HG03095 (cell line): ENCODE measurements at regions not wholly inside any gene's neighbourhood (a gene's known extent, or its start where the extent isn't known, plus 50 kb on each side); places are given as distances from the start of the nearest gene placed in this dataset.
"Not testable (repeated sequence)": the region's sequence is repeated elsewhere in the genome, so short reads cannot be mapped to it uniquely, and the experiment has no call there.

Source experiments
- ATAC-seq: cut with Tn5 transposase; IDR thresholded peaks from one replicate; pipeline ENCODE4 v1.9.1; 2021; ENCODE audit warnings: moderate library complexity; ENCODE audit not compliant: unreplicated experiment

DNA sequence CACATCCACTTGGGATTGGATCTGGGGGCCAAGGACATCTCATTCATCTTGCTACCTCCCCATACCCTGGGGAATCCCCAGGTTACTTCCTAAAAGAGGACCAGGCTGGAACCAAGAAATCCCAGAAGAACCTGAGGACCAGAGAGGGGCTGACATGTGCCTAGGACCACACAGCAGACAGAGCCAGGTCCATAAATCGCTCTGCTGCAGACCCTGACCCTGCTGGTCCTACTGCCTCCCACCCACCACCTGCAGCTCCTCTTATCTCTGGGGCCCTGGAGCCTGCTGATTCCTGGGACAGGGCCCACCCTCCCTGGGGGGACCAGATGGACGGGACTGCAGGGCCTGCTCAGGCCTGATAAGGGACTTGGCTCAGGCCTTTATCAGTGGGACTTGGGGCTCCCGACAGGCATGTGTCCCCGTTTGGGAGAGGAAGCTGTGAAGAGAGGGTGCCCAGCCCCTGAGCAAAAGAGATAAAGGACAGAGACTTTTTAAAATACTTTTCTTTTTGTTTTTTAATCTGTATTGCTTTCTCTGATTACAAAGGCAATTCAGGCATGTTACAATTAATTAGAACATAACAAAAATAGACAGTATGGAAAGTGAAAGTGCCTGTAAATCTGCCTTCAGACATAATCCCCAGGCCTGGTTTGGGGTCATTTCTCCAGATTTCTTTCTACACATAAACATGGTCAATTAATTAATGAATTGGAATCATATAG lies 101.3 kb upstream of the LARP1 start:
- ATAC-seq: no peak

- no peak for ATAC-seq
These were observed 101.8 kb upstream of the LARP1 start for GRCh38 chr5:154653418-154653763.

- no peak for ATAC-seq
These were observed 102.3 kb upstream of the LARP1 start for GRCh38 chr5:154652746-154653417.

DNA sequence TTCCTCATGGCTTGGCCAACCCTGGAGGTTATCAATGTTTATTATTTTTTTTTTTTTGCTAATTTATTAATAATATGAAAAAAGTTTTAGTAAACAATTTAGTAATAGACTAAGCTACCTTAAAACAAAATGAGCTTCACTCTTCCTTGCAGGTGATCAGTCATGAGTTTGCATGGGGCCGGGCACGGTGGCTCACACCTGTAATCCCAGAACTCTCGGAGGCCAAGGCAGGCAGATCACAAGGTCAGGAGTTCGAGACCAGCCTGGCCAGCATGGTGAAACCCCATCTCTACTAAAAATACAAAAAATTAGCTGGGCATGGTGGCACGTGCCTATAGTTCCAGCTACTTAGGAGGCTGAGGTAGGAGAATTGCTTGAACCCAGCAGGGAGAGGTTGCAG lies 103.4 kb upstream of the LARP1 start:
- ATAC-seq: not testable (repeated sequence)

- ATAC-seq: no peak
These were observed 106.5 kb upstream of the LARP1 start for GRCh38 chr5:154648706-154649105.

DNA sequence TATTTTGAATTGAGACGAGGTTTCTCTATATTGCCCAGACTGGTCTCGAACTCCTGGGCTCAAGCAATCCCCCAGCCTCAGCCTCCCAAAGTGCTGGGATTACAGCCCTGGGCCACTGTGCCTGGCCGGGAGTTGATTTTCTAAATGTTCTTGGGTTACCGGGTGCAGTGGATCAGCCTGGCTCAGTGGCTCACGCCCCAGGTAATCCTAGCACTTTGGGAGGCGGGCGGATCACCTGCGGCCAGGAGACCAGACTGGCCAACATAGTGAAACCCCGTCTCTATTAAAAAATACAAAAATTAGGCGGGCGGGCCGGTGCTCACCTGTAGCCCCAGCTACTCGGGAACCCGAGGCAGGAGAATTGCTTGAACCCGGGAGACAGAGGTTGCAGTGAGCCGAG lies 106.9 kb upstream of the LARP1 start:
- no peak for ATAC-seq

DNA sequence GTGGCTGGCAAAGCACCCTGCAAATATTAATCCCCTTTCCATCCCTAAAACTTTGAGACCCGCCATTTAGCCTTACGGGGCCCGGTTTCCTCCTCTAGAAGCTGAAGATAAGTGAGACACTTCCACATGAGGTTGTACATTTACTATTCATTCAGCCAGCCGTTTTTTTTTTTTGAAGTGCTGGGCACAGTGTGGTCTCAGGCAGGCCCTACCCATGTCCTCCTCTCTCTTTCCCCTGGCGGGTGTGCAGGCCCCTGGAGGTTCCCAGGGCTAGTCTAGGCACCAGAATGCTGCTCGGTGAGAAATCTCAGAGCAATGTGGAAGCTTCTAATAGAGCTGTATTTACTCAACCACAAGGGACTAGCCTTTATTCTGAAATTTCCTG lies 107.4 kb upstream of the LARP1 start:
- no peak for ATAC-seq

DNA sequence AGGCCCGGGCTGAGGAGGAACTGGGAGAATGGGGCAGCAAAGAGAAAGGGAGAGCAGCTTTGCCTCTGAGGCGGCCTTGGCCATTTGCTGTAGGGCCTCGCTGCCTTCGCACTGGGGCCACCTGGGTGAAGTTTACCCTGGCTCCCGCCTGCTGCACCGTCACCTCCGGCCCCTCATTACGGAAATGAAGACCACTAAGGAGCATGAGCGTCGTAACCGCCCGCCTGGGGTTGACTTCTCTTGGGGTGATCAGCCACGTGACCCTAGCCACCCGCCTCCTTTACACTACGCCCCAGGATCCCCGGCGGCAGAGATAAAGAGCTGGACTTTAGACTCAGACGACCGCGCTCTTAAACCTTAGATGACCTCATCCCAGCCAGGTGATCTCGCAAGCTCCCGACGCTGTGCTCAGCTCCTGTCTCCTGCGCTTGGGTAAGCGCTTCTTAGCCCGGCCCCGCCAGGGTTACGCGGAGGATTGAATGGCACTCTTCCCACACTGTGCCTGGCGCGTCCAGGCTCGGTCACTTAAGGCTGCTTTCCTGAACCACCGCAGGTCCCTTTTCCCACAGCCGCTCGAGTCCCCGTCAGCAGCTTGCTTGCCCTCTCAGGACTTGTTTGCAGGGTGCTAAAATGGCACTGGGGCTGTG lies 107.9 kb upstream of the LARP1 start:
- no peak for ATAC-seq

DNA sequence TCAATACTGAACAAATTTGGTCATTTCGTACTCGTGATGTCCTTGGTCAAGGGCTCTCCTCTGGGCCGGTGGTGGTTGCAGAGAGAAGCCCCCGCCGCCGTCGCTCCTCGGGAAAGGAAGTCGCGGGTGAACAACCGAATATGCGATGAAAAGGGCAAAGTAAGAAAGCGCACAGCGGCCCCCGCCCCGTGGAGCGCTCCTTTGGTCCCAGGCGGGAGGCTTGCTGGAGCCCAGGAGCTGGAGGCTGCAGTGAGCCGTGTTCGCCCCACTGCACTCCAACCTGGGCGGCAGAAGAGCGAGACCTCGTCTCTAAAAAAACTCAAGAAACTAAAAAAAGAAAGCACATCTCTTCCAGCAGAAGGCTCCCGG lies 108.4 kb upstream of the LARP1 start:
- ATAC-seq: no peak

- no peak for ATAC-seq
These were observed 110.3 kb upstream of the LARP1 start for GRCh38 chr5:154644745-154645411.

DNA sequence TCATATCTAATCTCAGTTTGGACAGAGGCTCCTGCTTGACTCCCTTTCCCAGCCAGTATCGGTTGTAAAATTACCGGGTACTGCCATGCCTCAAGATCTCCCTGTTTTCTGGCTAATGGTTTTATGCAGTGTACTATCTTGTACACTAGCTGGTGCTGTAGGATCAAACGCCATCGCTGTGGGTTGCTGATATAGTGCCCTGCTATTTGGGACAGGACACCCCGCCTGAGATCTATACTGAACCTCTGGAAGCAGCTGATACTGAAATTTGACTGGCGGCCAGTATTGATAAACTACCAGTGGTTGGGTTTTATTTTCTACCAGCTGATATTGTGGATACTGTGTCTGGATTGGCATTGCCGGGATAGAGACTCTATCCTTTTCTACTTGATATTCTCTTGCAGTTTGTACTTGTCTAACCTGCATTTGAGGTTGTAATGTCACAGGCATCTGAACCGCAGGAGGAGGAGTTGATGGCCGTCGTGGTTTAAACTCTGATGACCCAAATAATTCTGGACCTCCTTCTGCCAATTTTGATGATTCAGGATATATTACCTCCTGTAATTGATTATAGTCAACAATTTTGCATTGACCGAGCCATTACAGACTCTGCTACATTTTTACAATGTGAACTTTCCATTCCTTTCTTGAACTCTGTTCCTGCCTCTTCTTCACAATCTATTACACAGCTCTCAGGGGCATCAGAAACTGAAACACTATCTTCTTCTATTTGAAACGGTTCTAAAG lies 112.5 kb upstream of the LARP1 start:
- no peak for ATAC-seq

DNA sequence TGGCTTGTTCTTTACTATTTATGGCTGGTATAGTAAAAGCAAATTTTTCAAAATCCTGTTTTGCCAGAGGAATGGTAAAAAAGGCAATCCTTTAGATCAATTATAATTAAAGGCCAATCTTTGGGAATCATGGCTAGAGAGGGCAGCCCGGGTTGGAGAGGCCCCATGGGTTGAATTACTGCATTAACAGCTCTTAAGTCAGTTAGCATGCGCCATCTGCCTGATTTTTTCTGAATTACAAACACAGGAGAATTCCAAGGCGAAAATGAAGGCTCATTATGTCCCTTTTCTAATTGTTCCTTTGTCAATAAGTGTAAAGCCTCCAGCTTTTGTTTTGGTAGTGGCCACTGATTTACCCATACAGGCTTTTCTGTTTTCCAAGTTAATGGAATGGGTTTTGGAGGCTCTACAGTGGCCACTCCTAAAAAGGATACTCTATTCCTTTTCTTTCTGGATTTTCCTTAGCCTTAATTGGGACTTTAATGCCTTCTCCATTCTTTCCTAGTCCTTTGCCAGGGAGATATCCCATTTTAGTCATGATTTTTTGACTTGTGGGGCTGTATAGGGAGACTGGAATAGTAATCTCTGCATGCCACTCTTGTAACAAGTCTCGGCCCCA lies 114.9 kb upstream of the LARP1 start:
- ATAC-seq: not testable (repeated sequence)

GRCh38 chr5:154636786-154637185 lies 118.4 kb upstream of the LARP1 start:
- ATAC-seq: not testable (repeated sequence)

DNA sequence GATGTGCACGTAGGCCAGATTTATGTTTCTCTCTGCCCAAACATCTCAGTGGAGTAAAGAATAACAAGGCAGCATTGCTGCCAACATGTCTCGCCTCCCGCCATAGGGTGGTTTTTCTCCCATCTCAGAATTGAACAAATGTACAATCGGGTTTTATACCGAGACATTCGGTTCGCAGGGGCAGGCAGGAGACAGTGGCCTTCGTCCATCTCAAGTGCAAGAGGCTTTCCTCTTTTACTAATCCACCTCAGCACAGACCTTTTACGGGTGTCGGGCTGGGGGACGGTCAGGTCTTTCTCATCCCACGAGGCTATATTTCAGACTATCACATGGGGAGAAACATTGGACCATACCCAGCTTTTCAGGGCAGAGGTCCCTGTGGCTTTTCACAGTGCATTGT lies 118.9 kb upstream of the LARP1 start:
- not testable (repeated sequence) for ATAC-seq

GRCh38 chr5:154633744-154634143 lies 121.4 kb upstream of the LARP1 start:
- ATAC-seq: not testable (repeated sequence)

DNA sequence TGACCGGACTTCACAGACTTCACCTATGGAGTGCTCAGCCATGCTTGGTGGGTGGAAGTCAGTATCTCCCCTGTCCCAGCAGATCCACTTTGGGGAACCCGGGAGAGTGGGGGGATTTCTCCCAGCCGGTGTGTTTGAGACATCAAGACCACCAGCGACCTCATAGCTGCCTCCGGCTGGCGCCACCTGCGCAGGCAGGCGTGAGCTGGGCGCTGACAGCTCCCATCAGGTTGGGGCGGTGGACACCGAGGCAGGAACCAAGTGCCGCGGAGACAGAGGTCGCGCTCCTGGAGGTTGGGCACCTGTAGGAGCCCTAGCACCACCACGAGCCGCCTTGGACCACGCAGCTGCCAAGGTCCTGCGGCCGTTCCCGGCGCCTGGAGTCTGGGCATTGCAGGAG lies 124.0 kb upstream of the LARP1 start:
- ATAC-seq: no peak

GRCh38 chr5:154630410-154630809 lies 124.8 kb upstream of the LARP1 start:
- no peak for ATAC-seq

GRCh38 chr5:154628685-154629084 lies 126.5 kb upstream of the LARP1 start:
- ATAC-seq: no peak

DNA sequence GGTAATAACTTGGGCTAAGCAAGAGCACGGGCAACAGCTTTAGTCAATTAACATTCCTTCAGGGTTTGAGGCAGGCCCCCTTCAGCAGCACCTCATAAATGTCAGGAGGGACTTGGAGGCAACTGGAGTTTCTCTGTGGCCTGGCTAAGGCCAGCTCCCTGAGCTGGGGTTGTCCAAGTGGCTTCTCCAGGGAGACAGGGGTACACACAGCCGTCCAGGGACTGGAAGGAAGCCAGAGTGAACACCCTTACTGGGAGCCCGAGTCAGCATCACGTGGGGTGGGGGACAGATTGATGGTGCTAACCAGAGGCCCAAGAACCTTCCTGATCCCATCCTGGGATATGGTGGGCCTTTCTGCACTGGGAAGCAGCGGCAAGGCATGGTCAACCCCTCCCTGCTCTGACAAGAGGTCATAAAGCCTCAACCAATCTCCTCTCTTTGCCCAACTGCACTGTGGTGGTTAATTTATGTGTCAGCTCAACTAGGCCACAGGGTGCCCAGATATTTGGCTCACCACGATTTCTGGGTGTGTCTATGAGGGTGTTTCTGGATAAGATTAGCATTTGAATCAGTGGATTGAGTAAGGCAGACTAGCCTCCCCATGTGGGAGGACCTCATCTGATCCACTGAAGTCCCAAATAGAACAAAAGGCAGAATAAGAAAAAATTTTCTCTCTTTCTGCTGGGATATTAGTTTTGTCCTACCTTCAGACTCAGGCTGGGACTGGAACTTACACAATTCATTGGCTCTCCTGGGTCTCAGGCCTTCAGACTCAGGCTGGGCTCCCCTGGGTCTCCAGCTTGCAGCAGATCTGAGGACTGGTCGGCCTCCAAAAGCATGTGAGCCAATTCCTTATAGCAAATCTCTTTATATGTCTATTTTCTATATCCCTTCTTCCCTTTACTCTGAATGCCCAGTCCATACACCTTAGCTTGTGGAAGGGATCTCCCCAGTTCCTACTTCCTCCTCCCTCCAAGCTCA lies 127.2 kb upstream of the LARP1 start:
- no peak for ATAC-seq
